GM06990 (cell line): ENCODE measurements at regions not wholly inside any gene's neighbourhood (a gene's known extent, or its start where the extent isn't known, plus 50 kb on each side); places are given as distances from the start of the nearest gene placed in this dataset.
A peak's percentile ranks its signal among the peaks of the same experiment; 100 is the strongest.

ENCODE experiments used
- DNase-seq: peaks from one replicate; pipeline ENCODE4 v3.0.0-alpha.2; 2011; ENCODE audit not compliant: insufficient read length; ENCODE audit errors: extremely low read depth
- H3K27me3 ChIP-seq: replicated peaks from 2 replicates; pipeline ENCODE4 v1.6.0; 2011; ENCODE audit warnings: low read length; ENCODE audit not compliant: control insufficient read depth, insufficient read depth
- H3K36me3 ChIP-seq: 2 replicates; pipeline ENCODE4 v1.5.1; 2011; ENCODE audit warnings: low read length; ENCODE audit not compliant: control insufficient read depth, insufficient read depth
- H3K4me3 ChIP-seq: replicated peaks from 2 replicates; pipeline ENCODE4 v1.5.1; 2011; ENCODE audit warnings: low read depth, mild to moderate bottlenecking, control low read depth, low read length
- CTCF ChIP-seq: IDR thresholded peaks from 2 replicates; pipeline ENCODE4 v1.5.1; 2011; ENCODE audit warnings: low read length, control low read depth, mild to moderate bottlenecking, inconsistent platforms; ENCODE audit not compliant: insufficient read depth, poor library complexity, severe bottlenecking

- H3K36me3 ChIP-seq = no peaks in the 10 kb centered on the region
- TF ChIP-seq CTCF = no peak
- H3K4me3 ChIP-seq = no peak overlapping the region
- DNase-seq = no peak
- no peaks in the 10 kb centered on the region for H3K27me3 ChIP-seq
These were observed 121.2 kb upstream of the CXCR4 start for GRCh38 chr2:136239079-136239685.

- peak; percentile 70 for DNase-seq
- Histone ChIP-seq H3K36me3 (no peaks in the 10 kb centered on the region), H3K4me3 (no peak overlapping the region), H3K27me3 (no peaks in the 10 kb centered on the region)
- no peak for TF ChIP-seq CTCF
These were observed 120.5 kb upstream of the CXCR4 start for GRCh38 chr2:136238286-136239078.

GRCh38 chr2:136236019-136236418 lies 118.1 kb upstream of the CXCR4 start:
- Histone ChIP-seq H3K27me3 (no peaks in the 10 kb centered on the region), H3K36me3 (no peaks in the 10 kb centered on the region), H3K4me3 (no peak overlapping the region)
- DNase-seq = no peak
- no peak for TF ChIP-seq CTCF

- DNase-seq = no peak
- H3K27me3 ChIP-seq = no peaks in the 10 kb centered on the region
- no peaks in the 10 kb centered on the region for H3K36me3 ChIP-seq
- no peak overlapping the region for H3K4me3 ChIP-seq
- no peak for TF ChIP-seq CTCF
These were observed 117.6 kb upstream of the CXCR4 start for GRCh38 chr2:136235546-136235945.

- no peak for DNase-seq
- H3K4me3 ChIP-seq = no peak overlapping the region
- no peaks in the 10 kb centered on the region for H3K36me3 ChIP-seq
- no peaks in the 10 kb centered on the region for H3K27me3 ChIP-seq
- no peak for TF ChIP-seq CTCF
These were observed 116.3 kb upstream of the CXCR4 start for GRCh38 chr2:136234261-136234660.

- no peaks in the 10 kb centered on the region for H3K27me3 ChIP-seq
- H3K36me3 ChIP-seq = no peaks in the 10 kb centered on the region
- no peak overlapping the region for H3K4me3 ChIP-seq
- DNase-seq = no peak
- TF ChIP-seq CTCF = no peak
These were observed 115.3 kb upstream of the CXCR4 start for GRCh38 chr2:136233298-136233697.
